GM10248 (cell line): ENCODE measurements at regions not wholly inside any gene's neighbourhood (a gene's known extent, or its start where the extent isn't known, plus 50 kb on each side); places are given as distances from the start of the nearest gene placed in this dataset.
"Not testable (repeated sequence)": the region's sequence is repeated elsewhere in the genome, so short reads cannot be mapped to it uniquely, and the experiment has no call there.

Source experiments
- CTCF ChIA-PET: fragments of 300-600 bp; sonication (Branson Sonifier 250); formaldehyde crosslinking; extraction: SDS; loops from one replicate; lab custom pipeline; 2021; ENCODE audit warnings: antibody characterized with exemption; lab: Yijun Ruan, JAX
- POLR2A ChIA-PET: fragments of 350-650 bp; sonication (Branson Sonifier 250); formaldehyde crosslinking; extraction: SDS; loops from one replicate; lab custom pipeline; 2020; ENCODE audit warnings: antibody characterized with exemption; lab: Yijun Ruan, JAX
- DNase-seq: peaks from one replicate; pipeline ENCODE4 v3.0.0; 2012; ENCODE audit errors: extremely low spot score
- TF ChIP-seq, protein P1 (sequence below): IDR thresholded peaks from 2 replicates; pipeline ENCODE4 v1.5.1; 2012; ENCODE audit warnings: mild to moderate bottlenecking, low read depth; ENCODE audit errors: extremely low read depth, missing control alignments, control extremely low read depth

DNA sequence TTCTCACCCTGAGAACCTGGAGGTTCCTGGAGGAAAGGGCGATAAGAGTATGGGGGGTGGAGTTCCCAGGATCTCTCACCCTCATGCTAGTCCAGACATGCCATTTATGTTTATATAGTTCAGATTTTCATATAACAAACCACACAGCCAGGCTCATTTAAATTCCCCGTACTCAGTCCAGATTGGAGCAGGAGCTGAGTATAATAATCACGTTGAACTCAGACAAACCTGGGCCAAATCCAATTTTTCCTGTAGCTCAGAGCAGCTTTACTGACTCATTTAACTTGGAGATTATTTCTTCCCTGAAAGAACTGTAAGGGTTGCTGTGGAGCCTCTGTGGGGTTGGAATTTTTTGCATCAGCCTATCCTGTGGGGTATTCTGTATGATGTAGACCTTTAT, 660.8 kb downstream of the TMEM121 start:
- no peak for DNase-seq
- TF ChIP-seq, protein P1, sequence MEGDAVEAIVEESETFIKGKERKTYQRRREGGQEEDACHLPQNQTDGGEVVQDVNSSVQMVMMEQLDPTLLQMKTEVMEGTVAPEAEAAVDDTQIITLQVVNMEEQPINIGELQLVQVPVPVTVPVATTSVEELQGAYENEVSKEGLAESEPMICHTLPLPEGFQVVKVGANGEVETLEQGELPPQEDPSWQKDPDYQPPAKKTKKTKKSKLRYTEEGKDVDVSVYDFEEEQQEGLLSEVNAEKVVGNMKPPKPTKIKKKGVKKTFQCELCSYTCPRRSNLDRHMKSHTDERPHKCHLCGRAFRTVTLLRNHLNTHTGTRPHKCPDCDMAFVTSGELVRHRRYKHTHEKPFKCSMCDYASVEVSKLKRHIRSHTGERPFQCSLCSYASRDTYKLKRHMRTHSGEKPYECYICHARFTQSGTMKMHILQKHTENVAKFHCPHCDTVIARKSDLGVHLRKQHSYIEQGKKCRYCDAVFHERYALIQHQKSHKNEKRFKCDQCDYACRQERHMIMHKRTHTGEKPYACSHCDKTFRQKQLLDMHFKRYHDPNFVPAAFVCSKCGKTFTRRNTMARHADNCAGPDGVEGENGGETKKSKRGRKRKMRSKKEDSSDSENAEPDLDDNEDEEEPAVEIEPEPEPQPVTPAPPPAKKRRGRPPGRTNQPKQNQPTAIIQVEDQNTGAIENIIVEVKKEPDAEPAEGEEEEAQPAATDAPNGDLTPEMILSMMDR: no peak
- ChIA-PET CTCF (interaction anchor here (1.5 kb wide), 1 partner anchor 70 kb away, joined by 4 read pairs; no protein-coding TSS in a partner anchor), POLR2A (no interaction called here)

DNA sequence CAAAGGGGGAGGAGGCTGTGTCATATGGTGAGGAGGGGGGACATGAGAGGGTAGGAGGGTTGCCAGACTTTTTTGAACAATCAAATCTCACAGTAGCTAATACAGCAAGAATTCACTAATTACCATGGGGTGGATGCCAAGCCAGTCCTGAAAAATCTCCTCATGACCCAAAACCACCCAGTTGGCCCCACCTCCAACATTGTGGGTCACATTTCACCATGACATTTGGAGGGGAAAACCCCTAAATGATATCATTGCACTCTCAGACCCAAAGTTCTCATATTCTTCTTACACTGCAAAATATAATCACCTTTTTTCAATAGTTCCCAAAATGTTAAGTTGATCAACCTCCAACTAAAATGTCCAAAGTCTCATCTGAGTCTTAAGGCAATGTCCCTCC, 666.3 kb downstream of the TMEM121 start:
- CTCF ChIA-PET, POLR2A ChIA-PET, DNase-seq: not testable (repeated sequence)

DNA sequence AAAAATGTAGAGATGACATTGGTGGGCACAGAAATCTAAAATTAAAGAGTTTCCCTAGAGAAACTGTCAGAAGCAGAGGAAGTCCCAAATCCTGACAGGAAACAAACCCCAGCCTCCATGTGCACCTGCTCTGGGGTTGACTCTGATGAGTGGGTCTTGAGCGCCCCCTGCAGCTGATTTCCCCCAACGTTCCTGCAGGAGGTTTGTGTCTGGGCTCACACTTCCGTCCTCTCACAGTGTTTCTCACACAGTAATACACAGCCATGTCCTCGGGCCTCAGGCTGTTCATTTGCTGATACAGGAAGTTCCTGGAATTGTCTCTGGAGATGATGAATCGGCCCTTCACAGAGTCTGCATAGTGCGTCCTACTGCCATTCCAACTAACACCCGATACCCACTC, 670.1 kb downstream of the TMEM121 start:
- TF ChIP-seq, protein P1: peak; percentile 20
- CTCF ChIA-PET, DNase-seq, POLR2A ChIA-PET: not testable (repeated sequence)

DNA sequence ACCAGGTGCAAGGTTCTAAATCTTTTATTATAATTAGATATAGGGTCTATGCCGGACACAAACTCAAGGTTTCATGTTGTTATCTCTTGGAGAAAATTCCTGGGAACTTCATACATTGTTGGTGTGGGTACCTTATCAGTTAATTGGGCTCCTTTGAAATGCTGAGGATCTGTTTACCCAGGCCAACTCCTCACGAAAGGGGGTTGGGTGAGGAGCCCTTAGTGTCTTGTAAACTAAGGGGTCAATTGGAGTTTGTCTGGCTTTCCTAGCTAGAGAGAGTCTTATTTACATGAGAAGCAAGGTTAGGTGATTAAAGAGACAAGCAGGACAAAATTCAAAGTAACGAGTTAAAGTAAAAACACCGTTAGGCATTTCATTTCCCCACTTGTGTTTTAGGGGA, 670.9 kb downstream of the TMEM121 start:
- POLR2A ChIA-PET, CTCF ChIA-PET, DNase-seq: not testable (repeated sequence)

DNA sequence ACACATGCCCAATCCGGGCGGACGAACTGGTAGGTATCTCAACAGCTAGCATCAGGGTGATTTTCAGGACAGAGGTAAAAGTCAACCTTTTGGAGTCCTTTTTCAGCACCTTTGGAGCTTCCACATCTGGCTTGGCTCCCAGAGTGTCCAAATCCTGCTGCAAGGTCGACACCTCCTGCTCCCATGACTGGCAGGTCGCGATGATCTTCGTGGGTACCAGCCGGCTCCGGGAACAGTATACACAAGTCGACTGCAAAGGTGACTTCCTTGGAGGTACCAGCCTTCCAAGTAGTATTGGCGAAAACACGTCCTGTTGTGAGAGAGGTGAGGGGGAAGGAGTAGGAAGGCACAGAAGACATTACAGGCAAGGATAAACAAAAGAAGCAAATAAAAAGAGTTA, 672.7 kb downstream of the TMEM121 start:
- TF ChIP-seq, protein P1: no peak
- ChIA-PET CTCF (interaction anchor here (1.2 kb wide), 1 partner anchor 137 kb away, joined by 3 read pairs; no protein-coding TSS in a partner anchor), POLR2A (no interaction called here)
- DNase-seq: no peak

DNA sequence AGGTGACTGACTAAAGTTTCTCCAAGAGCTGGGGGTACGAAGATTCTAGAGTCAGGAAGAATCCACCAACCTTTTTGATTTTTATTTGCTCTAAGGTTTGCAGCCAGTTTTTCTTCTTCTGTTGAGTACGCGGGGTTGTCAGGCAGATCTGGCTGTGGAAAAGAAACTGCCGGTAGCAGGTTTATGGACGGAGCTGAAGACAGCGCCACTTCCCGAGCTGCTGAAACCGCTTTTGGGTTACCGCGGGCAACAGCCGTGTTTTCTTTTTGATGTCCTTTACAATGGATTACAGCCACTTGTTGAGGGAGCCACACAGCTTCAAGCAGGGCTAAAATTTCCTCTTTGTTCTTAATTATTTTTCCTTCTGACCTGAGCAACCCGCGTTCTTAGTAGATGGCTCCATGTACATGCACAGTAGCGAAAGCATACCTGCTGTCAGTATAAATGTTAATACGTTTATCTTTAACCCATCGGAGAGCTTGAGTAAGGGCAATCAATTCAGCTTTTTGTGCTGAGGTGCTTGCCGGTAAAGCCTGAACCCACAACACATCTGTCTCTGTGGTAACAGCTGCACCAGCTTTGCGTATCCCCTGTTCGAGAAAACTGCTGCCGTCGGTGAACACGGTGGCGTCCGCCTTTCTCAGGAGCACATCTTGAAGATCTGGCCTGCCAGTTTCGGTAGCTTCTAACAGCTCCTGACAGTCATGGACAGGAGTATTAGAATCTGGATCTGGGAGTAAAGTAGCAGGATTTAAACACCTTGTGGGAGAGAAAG, 674.3 kb downstream of the TMEM121 start:
- DNase-seq: no peak
- ChIA-PET POLR2A (no interaction called here), CTCF (interaction anchor here (1.2 kb wide), 1 partner anchor 139 kb away, joined by 3 read pairs; no protein-coding TSS in a partner anchor)
- TF ChIP-seq, protein P1: no peak

DNA sequence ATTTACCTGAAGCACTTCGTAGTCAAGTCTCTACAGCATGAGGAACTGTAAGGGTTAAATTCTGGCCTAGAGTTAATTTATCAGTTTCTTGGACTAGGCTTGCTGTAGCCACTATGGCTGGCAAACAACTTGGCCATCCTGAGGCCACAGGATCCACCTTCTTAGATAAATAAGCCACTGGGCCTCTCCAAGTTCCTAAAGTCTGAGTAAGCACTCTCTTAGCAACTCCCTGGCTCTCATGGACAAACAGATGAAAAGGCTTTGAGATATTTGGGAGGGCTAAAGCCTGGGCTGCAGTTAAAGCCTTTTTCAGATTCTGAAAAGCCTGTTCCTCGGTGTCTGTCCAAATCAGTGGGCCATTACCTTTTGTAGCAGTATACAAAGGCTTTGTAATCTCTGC, 675.0 kb downstream of the TMEM121 start:
- TF ChIP-seq, protein P1: no peak
- DNase-seq: no peak
- POLR2A ChIA-PET: no interaction called here
- CTCF ChIA-PET: no interaction called here
